Mucosa of descending colon (tissue), 3 donors: ENCODE measurements at regions not wholly inside any gene's neighbourhood (a gene's known extent, or its start where the extent isn't known, plus 50 kb on each side); places are given as distances from the start of the nearest gene placed in this dataset.

Source experiments
- ATAC-seq: fragments of 200-7000 bp; cut with Tn5 transposase; one replicate; pipeline ENCODE4 v1.9.1; 2020; ENCODE audit warnings: mild to moderate bottlenecking, moderate library complexity
- DNase-seq, 3 donors: peaks; one replicate each; pipeline ENCODE4 v3.0.0-alpha.2; 2020
- H3K36me3 ChIP-seq: fragments of 200-600 bp; one replicate; pipeline ENCODE4 v1.8.0; 2021; ENCODE audit warnings: low read depth, mild to moderate bottlenecking
- H3K4me1 ChIP-seq: fragments of 200-600 bp; one replicate; pipeline ENCODE4 v1.8.0; 2021; ENCODE audit warnings: low read depth, mild to moderate bottlenecking
- H3K4me3 ChIP-seq: fragments of 200-600 bp; one replicate; pipeline ENCODE4 v1.8.0; 2021; ENCODE audit warnings: mild to moderate bottlenecking
- H3K9me3 ChIP-seq: fragments of 200-600 bp; one replicate; pipeline ENCODE4 v1.8.0; 2021; ENCODE audit warnings: mild to moderate bottlenecking
- CTCF ChIP-seq: fragments of 200-600 bp; IDR thresholded peaks from one replicate; pipeline ENCODE4 v1.8.0; 2022; ENCODE audit warnings: antibody characterized with exemption, mild to moderate bottlenecking
- intact Hi-C, 2 donors: fragments of 100-400 bp; cut with DNase I in 1 of 2; cut with micrococcal nuclease in 1 of 2; formaldehyde crosslinking; loops; one replicate each; pipeline versions ENCODE4 v1.11.0 to v1.11.1; 2022; cut with DNase I, micrococcal nuclease
- donor health status: DM: no; HTN: no; CAD: no; lungs with moderate emphysema.
- donor health status: DM: no; HTN: no; CAD: no.
- donor health status: DM: no; HTN: yes; CAD: no.

- ATAC-seq: no peak
- no peak for DNase-seq
- H3K4me1 ChIP-seq: no peaks in the 10 kb centered on the region
- H3K4me3 ChIP-seq: no peak overlapping the region
- no peaks in the 10 kb centered on the region for H3K36me3 ChIP-seq
- TF ChIP-seq CTCF: no peak
- intact Hi-C loops: no loop called here
- H3K9me3 ChIP-seq: no peaks in the 10 kb centered on the region
Measured at GRCh38 chrX:10773318-10773717, 152.9 kb upstream of the MID1 start.

GRCh38 chrX:10781847-10782530 is 161.6 kb upstream of the MID1 start:
- Histone ChIP-seq H3K4me3 (no peak overlapping the region), H3K36me3 (no peaks in the 10 kb centered on the region), H3K9me3 (no peaks in the 10 kb centered on the region), H3K4me1 (no peaks in the 10 kb centered on the region)
- no peak for TF ChIP-seq CTCF
- no peak for DNase-seq
- intact Hi-C loops: no loop called here
- ATAC-seq: no peak

- intact Hi-C loops: no loop called here
- no peak for ATAC-seq
- Histone ChIP-seq H3K9me3 (no peaks in the 10 kb centered on the region), H3K4me1 (no peaks in the 10 kb centered on the region), H3K4me3 (no peak overlapping the region), H3K36me3 (no peaks in the 10 kb centered on the region)
- TF ChIP-seq CTCF: no peak
- no peak for DNase-seq
Measured at GRCh38 chrX:10783451-10783995, 163.1 kb upstream of the MID1 start.

GRCh38 chrX:10787264-10787663 is 166.9 kb upstream of the MID1 start:
- Histone ChIP-seq H3K36me3 (no peaks in the 10 kb centered on the region), H3K4me3 (no peak overlapping the region), H3K4me1 (no peaks in the 10 kb centered on the region), H3K9me3 (no peaks in the 10 kb centered on the region)
- ATAC-seq (no peak), DNase-seq (no peak)
- TF ChIP-seq CTCF: no peak
- intact Hi-C loops: no loop called here

GRCh38 chrX:10794203-10794630 is 173.8 kb upstream of the MID1 start:
- Histone ChIP-seq H3K9me3 (no peaks in the 10 kb centered on the region), H3K36me3 (no peaks in the 10 kb centered on the region), H3K4me3 (no peak overlapping the region), H3K4me1 (no peaks in the 10 kb centered on the region)
- DNase-seq (no peak), ATAC-seq (peak; percentile 89)
- TF ChIP-seq CTCF: no peak
- intact Hi-C loops: no loop called here
